ENCODE measurements at regions not wholly inside any gene's neighbourhood (a gene's known extent, or its start where the extent isn't known, plus 50 kb on each side); places are given as distances from the start of the nearest gene placed in this dataset.

DNA sequence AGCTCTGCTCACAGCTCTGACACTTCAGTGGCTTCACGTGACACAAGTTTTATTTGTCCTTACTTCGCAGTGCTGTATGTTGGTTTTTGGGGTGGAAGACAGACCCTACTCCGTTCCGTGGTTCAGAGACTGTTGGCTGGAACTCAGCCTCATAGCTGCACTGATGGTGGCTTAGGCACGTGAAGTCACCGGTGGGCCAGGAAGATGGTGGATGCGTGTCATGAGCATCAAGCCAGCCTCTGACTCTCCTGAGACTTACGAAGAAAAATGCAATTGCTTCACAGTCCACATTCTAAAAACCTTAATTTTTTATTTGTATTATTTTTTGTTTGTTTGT lies 161.4 kb upstream of the SOX1 start:
- TF ChIP-seq, protein P1, sequence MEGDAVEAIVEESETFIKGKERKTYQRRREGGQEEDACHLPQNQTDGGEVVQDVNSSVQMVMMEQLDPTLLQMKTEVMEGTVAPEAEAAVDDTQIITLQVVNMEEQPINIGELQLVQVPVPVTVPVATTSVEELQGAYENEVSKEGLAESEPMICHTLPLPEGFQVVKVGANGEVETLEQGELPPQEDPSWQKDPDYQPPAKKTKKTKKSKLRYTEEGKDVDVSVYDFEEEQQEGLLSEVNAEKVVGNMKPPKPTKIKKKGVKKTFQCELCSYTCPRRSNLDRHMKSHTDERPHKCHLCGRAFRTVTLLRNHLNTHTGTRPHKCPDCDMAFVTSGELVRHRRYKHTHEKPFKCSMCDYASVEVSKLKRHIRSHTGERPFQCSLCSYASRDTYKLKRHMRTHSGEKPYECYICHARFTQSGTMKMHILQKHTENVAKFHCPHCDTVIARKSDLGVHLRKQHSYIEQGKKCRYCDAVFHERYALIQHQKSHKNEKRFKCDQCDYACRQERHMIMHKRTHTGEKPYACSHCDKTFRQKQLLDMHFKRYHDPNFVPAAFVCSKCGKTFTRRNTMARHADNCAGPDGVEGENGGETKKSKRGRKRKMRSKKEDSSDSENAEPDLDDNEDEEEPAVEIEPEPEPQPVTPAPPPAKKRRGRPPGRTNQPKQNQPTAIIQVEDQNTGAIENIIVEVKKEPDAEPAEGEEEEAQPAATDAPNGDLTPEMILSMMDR (IDR thresholded peaks at IDR 0.05) = no peak
- no peak for TF ChIP-seq POLR2A (IDR thresholded peaks at IDR 0.05)

Measured in thyroid gland (tissue), 4 donors.